MCF 10A (cell line): ENCODE measurements at regions not wholly inside any gene's neighbourhood (a gene's known extent, or its start where the extent isn't known, plus 50 kb on each side); places are given as distances from the start of the nearest gene placed in this dataset.

Experiments
- BruUV-seq: library from RNA; stranded (reverse); fragments of 400-500 nt; replicated peaks from 2 replicates; lab custom pipeline; 2021; lab: Mats Ljungman, UMichigan
- CTCF ChIA-PET: fragments of 300-600 bp; sonication (Branson Sonifier 250); formaldehyde crosslinking; extraction: SDS; loops from one replicate; lab custom pipeline; 2021; ENCODE audit warnings: antibody characterized with exemption, inconsistent platforms; lab: Yijun Ruan, JAX
- POLR2A ChIA-PET: fragments of 300-600, 350-650 bp; sonication (Branson Sonifier 250); formaldehyde crosslinking; extraction: SDS; loops from one replicate; lab custom pipeline; 2020; ENCODE audit warnings: antibody characterized with exemption, inconsistent platforms; lab: Yijun Ruan, JAX
- DNase-seq: peaks from one replicate; pipeline ENCODE4 v3.0.0-alpha.2; 2018; ENCODE audit not compliant: unreplicated experiment
- H3K27ac Mint-ChIP-seq: one replicate; pipeline ENCODE4 v1.8.0; 2022; ENCODE audit warnings: mild to moderate bottlenecking, low read depth, mixed read lengths; ENCODE audit not compliant: unreplicated experiment
- H3K27me3 Mint-ChIP-seq: one replicate; pipeline ENCODE4 v1.8.0; 2022; ENCODE audit warnings: mixed read lengths; ENCODE audit not compliant: insufficient read depth, unreplicated experiment
- H3K36me3 Mint-ChIP-seq: one replicate; pipeline ENCODE4 v1.8.0; 2022; ENCODE audit warnings: mild to moderate bottlenecking, moderate library complexity, mixed read lengths; ENCODE audit not compliant: insufficient read depth, unreplicated experiment
- H3K4me1 Mint-ChIP-seq: one replicate; pipeline ENCODE4 v1.8.0; 2022; ENCODE audit warnings: mixed read lengths; ENCODE audit not compliant: insufficient read depth, unreplicated experiment
- H3K4me3 Mint-ChIP-seq: one replicate; pipeline ENCODE4 v1.8.0; 2022; ENCODE audit warnings: mild to moderate bottlenecking, moderate library complexity, mixed read lengths; ENCODE audit not compliant: unreplicated experiment
- H3K9me3 Mint-ChIP-seq: one replicate; pipeline ENCODE4 v1.8.0; 2022; ENCODE audit warnings: mixed read lengths; ENCODE audit not compliant: unreplicated experiment
- CTCF ChIP-seq: fragments of 200-600 bp; IDR thresholded peaks from one replicate; pipeline ENCODE4 v1.8.0; 2022; ENCODE audit warnings: antibody characterized with exemption, mild to moderate bottlenecking; ENCODE audit not compliant: unreplicated experiment
- intact Hi-C: fragments of 100-400 bp; cut with micrococcal nuclease; formaldehyde crosslinking; loops from 2 replicates; pipeline ENCODE4 v1.14.1; 2022

- H3K27me3 Mint-ChIP-seq = no peaks in the 10 kb centered on the region
- no peaks in the 10 kb centered on the region for H3K36me3 Mint-ChIP-seq
- CTCF ChIA-PET = no interaction called here
- no peak for DNase-seq
- no peak overlapping the region for H3K4me3 Mint-ChIP-seq
- BruUV-seq = no TSS peak
- H3K4me1 Mint-ChIP-seq = no peaks in the 10 kb centered on the region
- peaks cover 48% of the 10 kb centered on the region for H3K9me3 Mint-ChIP-seq
- POLR2A ChIA-PET = no interaction called here
- TF ChIP-seq CTCF = no peak
- intact Hi-C loops = no loop called here
- no peak overlapping the region for H3K27ac Mint-ChIP-seq
Measured at GRCh38 chr22:49406047-49406650, 421.5 kb downstream of the BRD1 start.

- no TSS peak for BruUV-seq
- Mint-ChIP-seq H3K27me3 (no peaks in the 10 kb centered on the region), H3K4me3 (no peak overlapping the region), H3K27ac (no peak overlapping the region), H3K9me3 (peaks cover 46% of the 10 kb centered on the region), H3K36me3 (no peaks in the 10 kb centered on the region), H3K4me1 (no peaks in the 10 kb centered on the region)
- CTCF ChIA-PET = no interaction called here
- POLR2A ChIA-PET = no interaction called here
- TF ChIP-seq CTCF = no peak
- intact Hi-C loops = no loop called here
- DNase-seq = no peak
Measured at GRCh38 chr22:49405590-49405989, 422.1 kb downstream of the BRD1 start.

DNA sequence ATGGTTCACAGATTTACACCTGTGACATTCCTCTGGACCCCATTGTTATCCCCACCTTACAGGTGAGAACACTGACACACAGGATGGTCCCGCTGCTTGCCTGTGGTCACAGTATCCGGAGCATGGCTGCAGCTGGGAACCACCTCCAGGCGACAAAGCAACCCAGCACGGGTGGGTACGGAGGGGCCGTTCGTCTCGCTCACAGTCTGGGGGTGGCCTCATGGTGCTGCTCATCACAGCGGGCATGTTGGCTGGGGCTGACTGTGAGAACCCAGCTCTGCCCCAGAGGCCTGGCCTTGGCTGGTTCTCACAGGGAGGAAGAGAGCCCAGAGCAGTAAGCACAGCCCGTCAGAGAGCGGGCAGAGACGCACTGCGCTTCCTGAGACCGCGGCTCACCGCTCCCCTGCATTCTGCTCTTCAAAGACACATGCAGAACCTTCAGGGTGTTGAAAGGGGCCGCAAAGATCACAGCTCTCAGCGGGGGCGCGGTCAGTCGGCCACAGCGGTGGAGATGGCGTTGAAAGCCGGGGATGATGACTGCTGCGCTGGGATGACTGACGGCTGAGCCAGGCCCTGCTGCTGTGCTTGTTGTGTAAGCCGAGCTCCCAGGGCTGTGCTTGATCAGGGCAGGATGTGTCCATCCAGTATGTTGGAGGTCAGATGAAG is 423.0 kb downstream of the BRD1 start:
- BruUV-seq = no TSS peak
- Mint-ChIP-seq H3K27me3 (no peaks in the 10 kb centered on the region), H3K4me1 (no peaks in the 10 kb centered on the region), H3K9me3 (peaks cover 42% of the 10 kb centered on the region), H3K36me3 (no peaks in the 10 kb centered on the region), H3K27ac (no peak overlapping the region), H3K4me3 (no peak overlapping the region)
- intact Hi-C loops = no loop called here
- TF ChIP-seq CTCF = no peak
- ChIA-PET POLR2A (no interaction called here), CTCF (no interaction called here)
- no peak for DNase-seq

- no TSS peak for BruUV-seq
- no peaks in the 10 kb centered on the region for H3K27me3 Mint-ChIP-seq
Measured at GRCh38 chr22:49404020-49404419, 423.7 kb downstream of the BRD1 start.

More at GRCh38 chr22:49404020-49404419, 423.7 kb downstream of the BRD1 start:
- no peak for DNase-seq
- intact Hi-C loops = no loop called here
- H3K36me3 Mint-ChIP-seq = no peaks in the 10 kb centered on the region
- ChIA-PET CTCF (no interaction called here), POLR2A (no interaction called here)
- peaks cover 36% of the 10 kb centered on the region for H3K9me3 Mint-ChIP-seq
- no peak for TF ChIP-seq CTCF
- H3K4me1 Mint-ChIP-seq = no peaks in the 10 kb centered on the region
- no peak overlapping the region for H3K4me3 Mint-ChIP-seq
- no peak overlapping the region for H3K27ac Mint-ChIP-seq
